HEK293 (cell line): ENCODE measurements at regions not wholly inside any gene's neighbourhood (a gene's known extent, or its start where the extent isn't known, plus 50 kb on each side); places are given as distances from the start of the nearest gene placed in this dataset.

ENCODE experiments used
- CTCF ChIA-PET: fragments of 350-600 bp; formaldehyde crosslinking; extraction: SDS; loops from one replicate; lab custom pipeline; 2021; ENCODE audit warnings: antibody characterized with exemption; lab: Yijun Ruan, JAX
- POLR2A ChIA-PET: fragments of 300-600 bp; formaldehyde crosslinking; extraction: SDS; loops from one replicate; lab custom pipeline; 2020; ENCODE audit warnings: antibody characterized with exemption, inconsistent platforms; lab: Yijun Ruan, JAX
- H3K27ac ChIP-seq: fragments of 200-500 bp; sonication (Bioruptor generic); 2 replicates; pipeline ENCODE4 v1.5.1; 2014; ENCODE audit warnings: low read depth, low read length, control low read depth, inconsistent platforms; ENCODE audit errors: extremely low read depth
- H3K36me3 ChIP-seq, 2 experiments: fragments of 200-500 bp in 1 of 2; sonication (Bioruptor generic) in 1 of 2; 1 replicate in 1 of 2; 2 replicates in 1 of 2; pipeline ENCODE4 v1.5.1; 2014 to 2017; ENCODE audit warnings: inconsistent platforms in 2 of 2, low read length in 2 of 2; ENCODE audit not compliant: control insufficient read depth in 2 of 2, insufficient read depth in 1 of 2
- H3K4me1 ChIP-seq: fragments of 200-500 bp; sonication (Bioruptor generic); 2 replicates; pipeline ENCODE4 v1.5.1; 2014; ENCODE audit warnings: mild to moderate bottlenecking, low read length, inconsistent platforms; ENCODE audit not compliant: control insufficient read depth, insufficient read depth
- H3K4me3 ChIP-seq: 2 replicates; pipeline ENCODE4 v1.5.1; 2011; ENCODE audit warnings: low read depth, mild to moderate bottlenecking, control low read depth, low read length, moderate library complexity
- H3K9me3 ChIP-seq: fragments of 200-500 bp; sonication (Bioruptor generic); 2 replicates; pipeline ENCODE4 v1.5.1; 2014; ENCODE audit warnings: low read depth, low read length, inconsistent platforms; ENCODE audit not compliant: control insufficient read depth, insufficient read depth
- FEZF1 ChIP-seq: fragments of 450-650 bp; formaldehyde crosslinking; IDR thresholded peaks from 2 replicates; pipeline ENCODE4 v1.5.1; 2016; ENCODE audit warnings: missing biosample characterization, missing genetic modification characterization
- GFI1B ChIP-seq: fragments of 450-650 bp; formaldehyde crosslinking; IDR thresholded peaks from 2 replicates; pipeline ENCODE4 v1.5.1; 2016; ENCODE audit warnings: missing biosample characterization, missing genetic modification characterization
- GLIS1 ChIP-seq: fragments of 450-650 bp; formaldehyde crosslinking; IDR thresholded peaks from 2 replicates; pipeline ENCODE4 v1.5.1; 2016; ENCODE audit warnings: missing biosample characterization, missing genetic modification characterization
- HOXA7 ChIP-seq: sonication (generic); formaldehyde crosslinking; IDR thresholded peaks from 2 replicates; pipeline ENCODE4 v1.8.1; 2022; ENCODE audit warnings: missing genetic modification reagents, borderline replicate concordance
- HOXC10 ChIP-seq: sonication (generic); formaldehyde crosslinking; IDR thresholded peaks from 2 replicates; pipeline ENCODE4 v1.8.1; 2023; ENCODE audit warnings: mild to moderate bottlenecking, missing genetic modification reagents
- INSM2 ChIP-seq: fragments of 450-650 bp; formaldehyde crosslinking; IDR thresholded peaks from 2 replicates; pipeline ENCODE4 v1.5.1; 2016; ENCODE audit warnings: missing biosample characterization, missing genetic modification characterization
- KLF1 ChIP-seq: fragments of 450-650 bp; formaldehyde crosslinking; IDR thresholded peaks from 2 replicates; pipeline ENCODE4 v1.5.1; 2016; ENCODE audit warnings: missing biosample characterization, missing genetic modification characterization
- KLF10 ChIP-seq: fragments of 450-650 bp; IDR thresholded peaks from 2 replicates; pipeline ENCODE4 v1.5.1; 2018; ENCODE audit warnings: missing biosample characterization, mild to moderate bottlenecking, missing genetic modification characterization
- MZF1 ChIP-seq: fragments of 450-650 bp; formaldehyde crosslinking; IDR thresholded peaks from 2 replicates; pipeline ENCODE4 v1.5.1; 2017; ENCODE audit warnings: missing biosample characterization, missing genetic modification characterization, borderline replicate concordance
- ZBTB1 ChIP-seq: fragments of 450-650 bp; formaldehyde crosslinking; IDR thresholded peaks from 2 replicates; pipeline ENCODE4 v1.5.1; 2016; ENCODE audit warnings: missing biosample characterization, missing genetic modification characterization
- ZBTB44 ChIP-seq: fragments of 450-650 bp; IDR thresholded peaks from 2 replicates; pipeline ENCODE4 v1.5.1; 2018; ENCODE audit warnings: missing biosample characterization, mild to moderate bottlenecking, missing genetic modification characterization
- ZBTB6 ChIP-seq: fragments of 450-650 bp; formaldehyde crosslinking; IDR thresholded peaks from 2 replicates; pipeline ENCODE4 v1.5.1; 2017; ENCODE audit warnings: missing biosample characterization, missing genetic modification characterization
- ZFP69B ChIP-seq: fragments of 450-650 bp; formaldehyde crosslinking; IDR thresholded peaks from 2 replicates; pipeline ENCODE4 v1.5.1; 2016; ENCODE audit warnings: missing biosample characterization, missing genetic modification characterization
- ZNF10 ChIP-seq: fragments of 450-650 bp; formaldehyde crosslinking; IDR thresholded peaks from 2 replicates; pipeline ENCODE4 v1.5.1; 2017; ENCODE audit warnings: missing biosample characterization, missing genetic modification characterization
- ZNF221 ChIP-seq: fragments of 450-650 bp; formaldehyde crosslinking; IDR thresholded peaks from 2 replicates; pipeline ENCODE4 v1.5.1; 2017; ENCODE audit warnings: missing biosample characterization, missing genetic modification characterization, borderline replicate concordance
- ZNF24 ChIP-seq: fragments of 450-650 bp; formaldehyde crosslinking; IDR thresholded peaks from 2 replicates; pipeline ENCODE4 v1.5.1; 2016; ENCODE audit warnings: missing biosample characterization, missing genetic modification characterization
- ZNF302 ChIP-seq: fragments of 450-650 bp; formaldehyde crosslinking; IDR thresholded peaks from 2 replicates; pipeline ENCODE4 v1.5.1; 2016; ENCODE audit warnings: missing biosample characterization, missing genetic modification characterization, low read depth
- ZNF341 ChIP-seq: fragments of 450-650 bp; formaldehyde crosslinking; IDR thresholded peaks from 2 replicates; pipeline ENCODE4; 2016; ENCODE audit warnings: low read depth, missing biosample characterization, missing genetic modification characterization
- ZNF404 ChIP-seq: fragments of 450-650 bp; formaldehyde crosslinking; IDR thresholded peaks from 2 replicates; pipeline ENCODE4 v1.5.1; 2017; ENCODE audit warnings: missing biosample characterization, missing genetic modification characterization
- ZNF416 ChIP-seq: fragments of 450-650 bp; formaldehyde crosslinking; IDR thresholded peaks from 2 replicates; pipeline ENCODE4 v1.5.1; 2016; ENCODE audit warnings: missing biosample characterization, missing genetic modification characterization
- ZNF580 ChIP-seq: fragments of 450-650 bp; formaldehyde crosslinking; IDR thresholded peaks from 2 replicates; pipeline ENCODE4 v1.5.1; 2016; ENCODE audit warnings: missing biosample characterization, missing genetic modification characterization
- ZNF596 ChIP-seq: fragments of 450-650 bp; IDR thresholded peaks from 2 replicates; pipeline ENCODE4 v1.5.0; 2018; ENCODE audit warnings: missing biosample characterization, mild to moderate bottlenecking, missing genetic modification characterization, moderate library complexity
- ZNF610 ChIP-seq: fragments of 450-650 bp; formaldehyde crosslinking; IDR thresholded peaks from 2 replicates; pipeline ENCODE4 v1.5.1; 2016; ENCODE audit warnings: missing biosample characterization, missing genetic modification characterization, borderline replicate concordance
- ZNF623 ChIP-seq: fragments of 450-650 bp; formaldehyde crosslinking; IDR thresholded peaks from 2 replicates; pipeline ENCODE4 v1.5.1; 2016; ENCODE audit warnings: missing biosample characterization, missing genetic modification characterization
- ZNF629 ChIP-seq: fragments of 450-650 bp; formaldehyde crosslinking; IDR thresholded peaks from 2 replicates; pipeline ENCODE4 v1.5.1; 2017; ENCODE audit warnings: missing biosample characterization, missing genetic modification characterization
- ZNF843 ChIP-seq: fragments of 450-650 bp; formaldehyde crosslinking; IDR thresholded peaks from 2 replicates; pipeline ENCODE4 v1.5.1; 2016; ENCODE audit warnings: missing biosample characterization, missing genetic modification characterization
- ZSCAN30 ChIP-seq: fragments of 450-650 bp; IDR thresholded peaks from 2 replicates; pipeline ENCODE4 v1.5.1; 2018; ENCODE audit warnings: missing biosample characterization, mild to moderate bottlenecking, missing genetic modification characterization, moderate library complexity
- TF ChIP-seq, protein P1 (sequence below): fragments of 450-650 bp; formaldehyde crosslinking; IDR thresholded peaks from 2 replicates; pipeline ENCODE4 v1.5.1; 2016; ENCODE audit warnings: missing biosample characterization, missing genetic modification characterization
- TF ChIP-seq, protein P2 (sequence below): fragments of 450-650 bp; formaldehyde crosslinking; IDR thresholded peaks from 2 replicates; pipeline ENCODE4 v1.5.1; 2016; ENCODE audit warnings: missing biosample characterization, missing genetic modification characterization

- Histone ChIP-seq H3K9me3 (no peaks in the 10 kb centered on the region), H3K36me3 (no peaks in the 10 kb centered on the region), H3K27ac (peak overlapping the region; percentile 80), H3K4me3 (no peak overlapping the region), H3K4me1 (peaks cover 15% of the 10 kb centered on the region; the same call in 1 of the 2 replicates)
- POLR2A ChIA-PET, result no interaction called here
- CTCF ChIA-PET, result interaction anchor here (0.6 kb wide), 1 partner anchor 190 kb away, joined by 3 read pairs; no protein-coding TSS in a partner anchor
- TF ChIP-seq ZFP69B (tag by site-specific recombination) (no peak), INSM2 (peak; percentile 81), KLF10 (tag by site-specific recombination) (peak; percentile 59), ZNF416 (tag by site-specific recombination) (no peak), KLF1 (tag by site-specific recombination) (peak; percentile 26; the same call in 1 of the 2 replicates), ZNF221 (tag by site-specific recombination) (no peak), ZNF10 (tag by site-specific recombination) (no peak), MZF1 (no peak), ZNF341 (peak; percentile 32; the same call in 1 of the 2 replicates), ZNF610 (tag by site-specific recombination) (0 out of 2 replicates have a peak, but pooled peaks have one; percentile 60), GLIS1 (tag by site-specific recombination) (peak; percentile 80), ZNF623 (tag by site-specific recombination) (no peak), ZNF596 (tag by site-specific recombination) (0 out of 2 replicates have a peak, but pooled peaks have one; percentile 42), ZBTB44 (tag by site-specific recombination) (peak; percentile 88), HOXA7 (no peak), ZNF404 (no peak), HOXC10 (no peak), ZSCAN30 (tag by site-specific recombination) (peak; percentile 77), GFI1B (tag by site-specific recombination) (peak; percentile 58), ZNF843 (tag by site-specific recombination) (peak; percentile 93), ZBTB1 (tag by site-specific recombination) (0 out of 2 replicates have a peak, but pooled peaks have one; percentile 40), ZNF629 (tag by site-specific recombination) (peak; percentile 71), ZBTB6 (0 out of 2 replicates have a peak, but pooled peaks have one; percentile 38), FEZF1 (tag by site-specific recombination) (peak; percentile 100), ZNF580 (peak; percentile 87), ZNF24 (tag by site-specific recombination) (no peak), ZNF302 (tag by site-specific recombination) (no peak)
- TF ChIP-seq, protein P1, sequence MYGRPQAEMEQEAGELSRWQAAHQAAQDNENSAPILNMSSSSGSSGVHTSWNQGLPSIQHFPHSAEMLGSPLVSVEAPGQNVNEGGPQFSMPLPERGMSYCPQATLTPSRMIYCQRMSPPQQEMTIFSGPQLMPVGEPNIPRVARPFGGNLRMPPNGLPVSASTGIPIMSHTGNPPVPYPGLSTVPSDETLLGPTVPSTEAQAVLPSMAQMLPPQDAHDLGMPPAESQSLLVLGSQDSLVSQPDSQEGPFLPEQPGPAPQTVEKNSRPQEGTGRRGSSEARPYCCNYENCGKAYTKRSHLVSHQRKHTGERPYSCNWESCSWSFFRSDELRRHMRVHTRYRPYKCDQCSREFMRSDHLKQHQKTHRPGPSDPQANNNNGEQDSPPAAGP, result peak; percentile 71
- TF ChIP-seq, protein P2, sequence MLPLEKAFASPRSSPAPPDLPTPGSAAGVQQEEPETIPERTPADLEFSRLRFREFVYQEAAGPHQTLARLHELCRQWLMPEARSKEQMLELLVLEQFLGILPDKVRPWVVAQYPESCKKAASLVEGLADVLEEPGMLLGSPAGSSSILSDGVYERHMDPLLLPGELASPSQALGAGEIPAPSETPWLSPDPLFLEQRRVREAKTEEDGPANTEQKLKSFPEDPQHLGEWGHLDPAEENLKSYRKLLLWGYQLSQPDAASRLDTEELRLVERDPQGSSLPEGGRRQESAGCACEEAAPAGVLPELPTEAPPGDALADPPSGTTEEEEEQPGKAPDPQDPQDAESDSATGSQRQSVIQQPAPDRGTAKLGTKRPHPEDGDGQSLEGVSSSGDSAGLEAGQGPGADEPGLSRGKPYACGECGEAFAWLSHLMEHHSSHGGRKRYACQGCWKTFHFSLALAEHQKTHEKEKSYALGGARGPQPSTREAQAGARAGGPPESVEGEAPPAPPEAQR, result no peak
Observed at GRCh38 chr5:126015235-126016181, 407.7 kb upstream of the GRAMD2B start.
